HCT116 (cell line): ENCODE measurements at regions not wholly inside any gene's neighbourhood (a gene's known extent, or its start where the extent isn't known, plus 50 kb on each side); places are given as distances from the start of the nearest gene placed in this dataset.

Experiments used
- ATAC-seq: fragments of 200-7000 bp; cut with Tn5 transposase; 2 replicates; pipeline ENCODE4 v1.9.1; 2020; ENCODE audit warnings: mild to moderate bottlenecking, moderate library complexity
- BruUV-seq: library from RNA; stranded (reverse); fragments of 400-500 nt; replicated peaks from 2 replicates; lab custom pipeline; 2021; lab: Mats Ljungman, UMichigan
- CTCF ChIA-PET: fragments of 300-600 bp; sonication (Branson Sonifier 250); formaldehyde crosslinking; loops from one replicate; lab custom pipeline; 2021; ENCODE audit warnings: antibody characterized with exemption; lab: Charles Lee
- POLR2A ChIA-PET: fragments of 300-600, 350-600 bp; sonication (Branson Sonifier 250); formaldehyde crosslinking; loops from one replicate; lab custom pipeline; 2021; ENCODE audit warnings: antibody characterized with exemption; lab: Charles Lee
- RAD21 ChIA-PET, 2 experiments: fragments of 300-600 bp; sonication (Branson Sonifier 250); formaldehyde crosslinking; loops; one replicate each; lab custom pipeline; 2023; ENCODE audit warnings: low total read pairs in 2 of 2; ENCODE audit not compliant: uncharacterized antibody in 2 of 2, unreplicated experiment in 2 of 2, low non-redundant PET in 1 of 2; lab: Charles Lee
- DNase-seq: peaks from one replicate; pipeline ENCODE4 v3.0.0-alpha.2; 2010; ENCODE audit warnings: low read depth, low spot score
- H2AFZ ChIP-seq: fragments of 200-600 bp; shearing (Covaris generic), sonication (generic); 2 replicates; pipeline ENCODE4 v1.6.1; 2017; ENCODE audit warnings: low read depth, mixed run types, mixed read lengths, antibody characterized with exemption, low read length; ENCODE audit not compliant: poor library complexity, severe bottlenecking
- H3K27ac ChIP-seq: 2 replicates; pipeline ENCODE4 v1.5.1; 2012; ENCODE audit warnings: low read depth, low read length
- H3K27me3 ChIP-seq: fragments of 200-600 bp; sonication (generic); 2 replicates; pipeline ENCODE4 v1.6.1; 2016; ENCODE audit warnings: mixed run types, low read length, mixed read lengths; ENCODE audit not compliant: insufficient read depth
- H3K36me3 ChIP-seq, 2 experiments: fragments of 200-500 bp in 1 of 2; fragments of 200-600 bp in 1 of 2; sonication (Bioruptor generic) in 1 of 2; sonication (generic) in 1 of 2; 2 replicates each; pipeline versions ENCODE4 v1.5.1 to v1.6.1; 2014 to 2016; ENCODE audit warnings: low read length in 2 of 2, inconsistent platforms in 1 of 2, mixed read lengths in 1 of 2, mixed run types in 1 of 2; ENCODE audit not compliant: insufficient read depth in 2 of 2, control insufficient read depth in 1 of 2
- H3K4me1 ChIP-seq, 2 experiments: fragments of 200-600 bp in 1 of 2; sonication (generic) in 1 of 2; 2 replicates each; pipeline versions ENCODE4 v1.5.1 to v1.6.1; 2012 to 2017; ENCODE audit warnings: low read length in 2 of 2, inconsistent platforms in 1 of 2, mild to moderate bottlenecking in 1 of 2, mixed read lengths in 1 of 2, mixed run types in 1 of 2, moderate library complexity in 1 of 2; ENCODE audit not compliant: insufficient read depth in 2 of 2, control insufficient read depth in 1 of 2
- H3K4me2 ChIP-seq: fragments of 200-600 bp; sonication (generic); 2 replicates; pipeline ENCODE4 v1.6.1; 2017; ENCODE audit warnings: mixed run types, low read length, mixed read lengths
- H3K4me3 ChIP-seq, 2 experiments: fragments of 200-600 bp in 1 of 2; sonication (generic) in 1 of 2; replicated peaks in 1 of 2; 2 replicates each; pipeline ENCODE4 v1.5.1; 2011 to 2016; ENCODE audit warnings: low read length in 2 of 2, control low read depth in 1 of 2, low read depth in 1 of 2, mild to moderate bottlenecking in 1 of 2, mixed read lengths in 1 of 2, mixed run types in 1 of 2
- H3K79me2 ChIP-seq: fragments of 200-600 bp; sonication (generic); 2 replicates; pipeline ENCODE4 v1.6.1; 2017; ENCODE audit warnings: mild to moderate bottlenecking, mixed run types, low read length, moderate library complexity, mixed read lengths; ENCODE audit not compliant: insufficient read depth
- H3K9ac ChIP-seq: fragments of 200-600 bp; sonication (generic); 2 replicates; pipeline ENCODE4 v1.6.1; 2016; ENCODE audit warnings: low read length, mixed read lengths
- H3K9me2 ChIP-seq: fragments of 200-600 bp; sonication (generic), shearing (Covaris generic); 2 replicates; pipeline ENCODE4 v1.6.1; 2017; ENCODE audit warnings: mixed run types, mild to moderate bottlenecking, moderate library complexity; ENCODE audit not compliant: insufficient read depth
- H3K9me3 ChIP-seq, 2 experiments: fragments of 200-500 bp in 1 of 2; fragments of 200-600 bp in 1 of 2; sonication (Bioruptor generic) in 1 of 2; sonication (generic) in 1 of 2; 2 replicates each; pipeline ENCODE4 v1.6.1; 2014 to 2017; ENCODE audit warnings: low read length in 2 of 2, mixed read lengths in 2 of 2, inconsistent platforms in 1 of 2, low read depth in 1 of 2, mild to moderate bottlenecking in 1 of 2, mixed run types in 1 of 2, moderate library complexity in 1 of 2; ENCODE audit not compliant: control insufficient read depth in 1 of 2, insufficient read depth in 1 of 2
- H4K20me1 ChIP-seq: fragments of 200-600 bp; sonication (generic), shearing (Covaris generic); 2 replicates; pipeline ENCODE4 v1.6.1; 2017; ENCODE audit warnings: mixed run types, mild to moderate bottlenecking, moderate library complexity; ENCODE audit not compliant: insufficient read depth
- ATF3 ChIP-seq: IDR thresholded peaks from 2 replicates; pipeline ENCODE4 v1.6.1; 2012
- CBX3 ChIP-seq: IDR thresholded peaks from 2 replicates; pipeline ENCODE4 v1.6.1; 2012; ENCODE audit warnings: low read depth
- CEBPB ChIP-seq: IDR thresholded peaks from 2 replicates; pipeline ENCODE4 v1.6.1; 2012; ENCODE audit warnings: low read depth
- CTCF ChIP-seq, 3 experiments: fragments of 200-600 bp in 1 of 3; sonication (generic) in 1 of 3; IDR thresholded peaks in 2 of 3; conservative IDR thresholded peaks in 1 of 3; 2 replicates each; pipeline ENCODE4 v1.5.1; 2012 to 2017; ENCODE audit warnings: low read depth in 2 of 3, low read length in 2 of 3, antibody characterized with exemption in 1 of 3, borderline replicate concordance in 1 of 3, control low read depth in 1 of 3, mild to moderate bottlenecking in 1 of 3, mixed read lengths in 1 of 3, mixed run types in 1 of 3, moderate library complexity in 1 of 3; ENCODE audit not compliant: insufficient read depth in 1 of 3
- EGR1 ChIP-seq: IDR thresholded peaks from 2 replicates; pipeline ENCODE4 v1.6.1; 2012; ENCODE audit warnings: low read depth
- JUND ChIP-seq: IDR thresholded peaks from 2 replicates; pipeline ENCODE4 v1.6.1; 2012
- POLR2A ChIP-seq: IDR thresholded peaks from 2 replicates; pipeline ENCODE4 v1.7.0; 2011; ENCODE audit warnings: borderline replicate concordance; ENCODE audit not compliant: insufficient read depth, insufficient read length; ENCODE audit errors: extremely low read depth
- RAD21 ChIP-seq: IDR thresholded peaks from 2 replicates; pipeline ENCODE4 v1.6.1; 2012; ENCODE audit warnings: low read depth, mild to moderate bottlenecking
- REST ChIP-seq: IDR thresholded peaks from 2 replicates; pipeline ENCODE4 v1.6.1; 2012; ENCODE audit warnings: low read depth
- SIN3A ChIP-seq: IDR thresholded peaks from 2 replicates; pipeline ENCODE4 v1.6.1; 2012; ENCODE audit warnings: low read depth
- SRF ChIP-seq: IDR thresholded peaks from 2 replicates; pipeline ENCODE4 v1.6.1; 2012; ENCODE audit warnings: low read depth
- TCF7L2 ChIP-seq: IDR thresholded peaks from 2 replicates; pipeline ENCODE4 v1.7.0; 2011; ENCODE audit warnings: borderline replicate concordance, inconsistent platforms; ENCODE audit not compliant: insufficient read depth, insufficient read length; ENCODE audit errors: extremely low read depth
- ZFX ChIP-seq: fragments of 450-650 bp; IDR thresholded peaks from 2 replicates; pipeline ENCODE4 v1.6.1; 2017
- ZNF274 ChIP-seq: fragments of 200-500 bp; sonication (Bioruptor generic); IDR thresholded peaks from 2 replicates; pipeline ENCODE4 v1.6.1; 2014; ENCODE audit warnings: mild to moderate bottlenecking, low read depth, low read length, inconsistent platforms
- intact Hi-C: fragments of 100-400 bp; cut with micrococcal nuclease; formaldehyde crosslinking; loops from 2 replicates; pipeline ENCODE4 v1.10.0; 2022
- TF ChIP-seq, protein P1 (sequence below): IDR thresholded peaks from 2 replicates; pipeline ENCODE4 v1.6.1; 2012

DNA sequence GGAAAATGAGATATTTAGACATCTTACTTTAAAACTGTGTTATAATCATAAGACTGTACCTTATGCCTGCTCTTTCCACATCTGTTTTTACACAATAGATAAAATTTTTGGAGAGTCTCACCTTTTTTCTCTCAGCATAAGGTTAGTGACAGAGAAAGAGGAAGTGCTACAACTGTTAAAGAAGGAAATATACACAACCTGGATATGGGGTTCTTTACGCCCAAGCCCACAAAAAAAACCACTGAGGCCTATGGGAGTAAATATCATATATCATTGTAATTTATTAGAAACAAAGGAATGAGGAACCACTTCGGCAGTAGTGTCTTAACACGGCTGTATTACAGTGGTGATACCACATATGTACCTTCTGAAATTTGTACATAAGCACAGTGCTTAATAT lies 265.9 kb upstream of the GK2 start:
- intact Hi-C loops, result no loop called here
- POLR2A ChIA-PET, result no interaction called here
- Histone ChIP-seq H3K36me3 (no peaks in the 10 kb centered on the region), H3K4me1 (no peaks in the 10 kb centered on the region), H2AFZ (no peak overlapping the region), H3K9me2 (no peaks in the 10 kb centered on the region), H3K4me3 (no peak overlapping the region), H3K79me2 (no peaks in the 10 kb centered on the region), H3K9ac (no peak overlapping the region), H3K9me3 (no peaks in the 10 kb centered on the region), H3K27ac (no peak overlapping the region), H3K4me2 (no peak overlapping the region), H4K20me1 (no peaks in the 10 kb centered on the region), H3K27me3 (no peaks in the 10 kb centered on the region)
- CTCF ChIA-PET, result no interaction called here
- RAD21 ChIA-PET, result no interaction called here
- ATAC-seq (no peak), DNase-seq (no peak)
- no TSS peak for BruUV-seq
- TF ChIP-seq RAD21 (no peak), ZFX (no peak), CTCF (IDR thresholded peaks at IDR 0.05 in 2 of 3, conservative IDR thresholded peaks at IDR 0.05 in 1 of 3; ENCODE audit: borderline replicate concordance in 1 of 3, insufficient read depth in 1 of 3, low read depth in 2 of 3, low read length in 2 of 3) (no peak), REST (no peak), TCF7L2 (no peak), ZNF274 (no peak), CEBPB (no peak), SRF (no peak), SIN3A (no peak), JUND (no peak), EGR1 (no peak), ATF3 (no peak), CBX3 (no peak), POLR2A (no peak)
- TF ChIP-seq, protein P1, sequence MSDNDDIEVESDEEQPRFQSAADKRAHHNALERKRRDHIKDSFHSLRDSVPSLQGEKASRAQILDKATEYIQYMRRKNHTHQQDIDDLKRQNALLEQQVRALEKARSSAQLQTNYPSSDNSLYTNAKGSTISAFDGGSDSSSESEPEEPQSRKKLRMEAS, result no peak
